Stimulated activated CD8-positive, alpha-beta memory T cell treated with anti-CD3 and anti-CD28 coated beads, Interleukin-12 subunit alpha, Interleukin-12 subunit beta, amount 100 ng/mL, for 24 hours (primary cell): ENCODE measurements at regions not wholly inside any gene's neighbourhood (a gene's known extent, or its start where the extent isn't known, plus 50 kb on each side); places are given as distances from the start of the nearest gene placed in this dataset.
"Not testable (repeated sequence)": the region's sequence is repeated elsewhere in the genome, so short reads cannot be mapped to it uniquely, and the experiment has no call there.

Source experiments
- DNase-seq: peaks from one replicate; pipeline ENCODE4 v3.0.0-alpha.2; 2020; ENCODE audit errors: extremely low read depth

DNA sequence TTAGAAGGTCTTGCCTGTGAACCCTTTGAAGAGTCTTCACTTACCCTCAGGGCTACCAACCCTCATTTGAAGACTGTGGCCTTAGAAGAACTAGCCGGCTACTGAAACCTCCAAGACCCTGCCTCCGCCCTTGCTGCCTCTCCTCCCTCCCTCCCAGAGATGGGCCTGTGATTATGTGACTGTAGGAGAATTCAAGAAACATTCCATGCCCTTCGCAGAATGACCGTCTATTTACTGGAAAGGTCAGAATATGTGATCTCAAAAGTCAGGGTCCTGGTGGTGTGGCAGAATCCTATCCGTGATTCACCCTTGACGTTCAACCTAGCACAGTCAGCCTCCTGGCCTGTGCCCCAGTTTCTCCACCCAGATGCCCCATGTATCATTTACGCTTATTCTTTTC is 109.6 kb downstream of the CTNND1 start:
- no peak for DNase-seq

DNA sequence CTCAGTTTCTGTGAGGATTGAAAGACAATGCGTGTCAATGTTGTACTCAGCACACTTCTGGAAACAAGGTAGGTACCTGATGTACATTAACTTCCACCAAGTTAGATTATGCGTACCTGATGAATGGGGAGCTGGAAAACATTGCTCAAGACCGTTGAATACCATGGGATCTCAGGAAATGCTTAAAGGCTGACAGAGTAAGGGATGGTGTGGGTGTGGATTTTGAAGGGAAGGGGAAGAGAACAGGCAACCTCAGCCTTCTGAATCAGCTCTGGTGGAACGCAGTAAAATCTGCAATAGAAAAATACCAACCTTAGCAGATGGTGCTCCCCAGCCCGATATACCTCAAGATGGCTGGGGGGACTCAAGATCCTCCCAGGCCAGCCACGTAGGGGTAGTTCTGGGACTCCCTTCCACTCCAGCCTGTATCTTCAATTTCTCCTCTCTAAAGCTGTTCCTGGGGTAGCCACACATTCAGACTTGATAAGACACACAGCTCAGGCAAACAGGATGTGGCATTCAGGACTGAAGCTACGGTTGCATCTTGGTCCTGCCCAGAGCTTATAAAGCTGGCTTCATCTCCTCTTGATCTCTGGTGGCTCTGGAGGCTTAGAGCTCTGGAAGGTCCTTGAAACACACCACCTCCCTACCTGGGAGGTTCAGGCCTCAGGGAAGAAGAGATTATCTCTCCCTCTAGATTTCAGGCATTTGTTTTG is 111.8 kb downstream of the CTNND1 start:
- no peak for DNase-seq

DNA sequence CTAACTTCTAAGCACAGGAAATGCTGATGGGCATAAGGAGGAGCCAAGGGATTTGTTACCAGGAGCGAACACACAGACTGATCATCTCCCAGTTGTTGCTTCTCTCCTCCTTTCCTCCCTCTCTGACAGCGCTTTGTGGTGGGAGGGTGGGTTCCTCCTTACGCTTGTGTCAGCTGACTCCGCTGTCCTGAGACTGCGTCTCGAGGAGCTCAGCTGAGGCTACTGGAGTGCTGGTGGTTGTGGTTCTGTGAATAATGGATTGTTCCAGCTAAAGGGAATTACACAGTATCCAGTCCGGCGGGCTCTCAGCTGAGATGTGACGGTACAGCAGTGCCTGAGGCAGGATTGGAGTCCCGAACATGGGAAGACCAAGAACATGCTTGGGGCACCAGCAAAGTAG is 113.4 kb downstream of the CTNND1 start:
- no peak for DNase-seq

DNA sequence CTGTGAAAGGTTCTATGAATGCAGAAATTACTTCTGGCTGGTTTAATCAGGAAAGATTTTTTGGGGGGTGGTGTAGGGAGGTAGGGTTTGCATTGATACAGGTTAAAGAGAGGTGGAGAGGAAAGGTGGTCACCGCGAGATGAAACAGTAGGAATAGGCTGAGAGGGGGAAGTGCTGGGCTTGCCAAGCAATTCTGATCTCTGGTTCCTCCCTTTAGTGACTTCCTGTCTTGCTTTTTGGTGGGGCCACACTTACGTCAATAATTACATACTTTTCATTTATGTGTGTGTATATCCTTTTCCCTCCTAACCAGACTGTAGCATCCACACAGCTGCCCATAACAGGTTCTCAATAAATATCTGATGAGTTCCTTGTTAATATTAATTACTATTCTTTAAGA is 120.0 kb downstream of the CTNND1 start:
- DNase-seq: no peak

DNA sequence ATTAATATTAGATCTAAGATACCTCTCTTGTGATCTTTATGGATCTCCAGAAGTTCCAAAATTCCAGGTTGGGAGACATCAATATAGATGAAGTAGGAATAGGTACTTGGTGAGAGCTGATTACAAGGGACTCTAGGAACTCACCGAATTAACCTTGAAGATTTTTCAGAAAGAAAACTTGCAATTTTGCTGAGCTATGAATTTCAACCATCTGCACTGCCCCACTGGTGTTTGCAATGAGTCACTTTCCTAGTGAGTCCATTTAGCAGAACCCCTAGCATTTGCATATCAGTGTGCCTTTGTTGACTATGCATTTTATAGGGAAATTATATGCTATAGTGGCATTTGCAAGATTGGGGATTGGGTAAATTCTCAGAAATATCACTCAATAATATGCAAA is 122.0 kb downstream of the CTNND1 start:
- DNase-seq: no peak

DNA sequence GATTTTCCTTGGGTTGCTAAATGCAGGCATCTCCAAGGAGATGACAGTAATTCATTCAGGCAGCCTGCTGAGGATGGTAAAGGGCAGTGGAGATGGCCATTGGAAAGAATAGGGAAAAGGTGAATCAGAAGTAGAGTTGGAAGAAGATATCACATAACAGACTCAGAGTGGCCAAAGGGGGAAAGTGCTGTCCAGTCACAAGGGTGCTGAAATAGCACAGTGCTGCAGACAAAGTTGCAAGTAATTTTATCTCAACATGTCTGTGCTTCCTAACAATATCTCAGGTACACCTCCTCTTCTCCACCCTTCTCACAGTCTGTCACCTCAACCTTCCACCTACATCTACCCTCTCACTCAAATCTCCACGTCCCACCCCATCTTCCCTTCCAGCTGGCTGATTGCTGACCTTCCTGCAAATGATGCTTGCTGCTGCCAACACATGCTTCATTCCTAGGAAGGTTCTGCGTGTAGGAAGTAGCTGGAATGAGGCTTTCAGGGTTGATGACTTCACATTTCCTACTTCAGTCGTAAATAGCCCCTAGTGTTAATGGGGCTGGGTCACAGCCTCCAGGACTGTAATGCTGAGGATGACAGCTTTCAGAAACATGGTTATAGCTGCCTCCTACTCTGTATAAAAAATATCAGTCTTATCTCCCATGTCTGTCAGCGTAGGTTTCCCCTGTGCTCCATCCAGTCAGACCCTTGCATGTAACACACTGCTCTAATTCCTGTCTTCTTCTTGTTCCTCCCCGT is 123.9 kb downstream of the CTNND1 start:
- no peak for DNase-seq

DNA sequence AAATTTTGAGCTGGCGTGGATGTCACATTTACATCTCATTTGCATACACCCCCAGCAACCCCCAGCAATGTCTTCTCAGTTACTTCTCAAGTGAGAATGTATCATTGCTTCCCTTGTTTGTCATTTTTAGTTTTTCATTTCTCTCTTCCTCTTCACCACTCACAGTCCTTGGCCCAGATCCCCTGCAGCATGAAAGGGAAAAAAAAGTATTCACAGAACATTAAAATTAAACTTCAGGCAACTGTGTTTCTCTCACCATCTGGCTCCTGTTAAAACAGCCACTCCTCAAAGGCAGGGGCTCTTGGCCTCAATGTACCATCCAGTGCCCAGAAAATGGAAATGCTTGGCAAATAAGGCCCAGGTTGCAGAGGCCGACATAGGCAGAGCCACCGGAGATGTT is 126.8 kb downstream of the CTNND1 start:
- no peak for DNase-seq

DNA sequence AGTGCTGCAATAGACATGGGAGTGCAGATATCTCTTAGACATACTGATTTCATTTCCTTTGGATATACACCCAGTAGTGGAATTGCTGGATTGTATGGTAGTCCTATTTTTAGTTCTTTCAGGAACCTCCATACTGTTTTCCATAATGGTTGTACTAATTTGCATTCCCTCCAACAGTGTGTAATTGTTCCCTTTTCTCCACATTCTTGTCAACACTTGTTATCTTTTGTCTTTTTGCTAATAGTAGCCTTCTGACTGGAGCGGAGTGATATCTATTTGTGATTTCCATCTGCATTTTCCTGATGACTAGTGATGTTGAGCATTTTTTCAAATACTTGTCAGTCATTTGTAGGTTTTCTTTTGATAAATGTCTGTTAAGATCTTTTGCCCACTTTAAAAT is 128.9 kb downstream of the CTNND1 start:
- no peak for DNase-seq

DNA sequence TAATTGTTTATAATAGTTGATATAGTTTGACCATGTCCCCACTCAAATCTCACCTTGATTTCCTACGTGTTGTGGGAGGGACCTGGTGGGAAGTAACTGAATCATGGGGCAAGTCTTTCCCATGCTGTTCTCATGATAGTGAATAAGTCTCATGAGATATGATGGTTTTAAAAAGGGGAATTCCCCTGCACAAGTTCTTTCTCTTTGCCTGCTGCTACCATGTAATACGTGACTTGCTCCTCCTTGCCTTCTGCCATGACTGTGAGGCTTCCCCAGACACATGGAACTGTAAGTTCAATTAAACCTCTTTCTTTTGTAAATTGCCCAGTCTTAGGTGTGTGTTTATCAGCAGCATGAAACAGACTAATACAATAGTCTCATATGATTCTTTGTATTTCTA is 130.5 kb upstream of the OR9Q1 start:
- not testable (repeated sequence) for DNase-seq

DNA sequence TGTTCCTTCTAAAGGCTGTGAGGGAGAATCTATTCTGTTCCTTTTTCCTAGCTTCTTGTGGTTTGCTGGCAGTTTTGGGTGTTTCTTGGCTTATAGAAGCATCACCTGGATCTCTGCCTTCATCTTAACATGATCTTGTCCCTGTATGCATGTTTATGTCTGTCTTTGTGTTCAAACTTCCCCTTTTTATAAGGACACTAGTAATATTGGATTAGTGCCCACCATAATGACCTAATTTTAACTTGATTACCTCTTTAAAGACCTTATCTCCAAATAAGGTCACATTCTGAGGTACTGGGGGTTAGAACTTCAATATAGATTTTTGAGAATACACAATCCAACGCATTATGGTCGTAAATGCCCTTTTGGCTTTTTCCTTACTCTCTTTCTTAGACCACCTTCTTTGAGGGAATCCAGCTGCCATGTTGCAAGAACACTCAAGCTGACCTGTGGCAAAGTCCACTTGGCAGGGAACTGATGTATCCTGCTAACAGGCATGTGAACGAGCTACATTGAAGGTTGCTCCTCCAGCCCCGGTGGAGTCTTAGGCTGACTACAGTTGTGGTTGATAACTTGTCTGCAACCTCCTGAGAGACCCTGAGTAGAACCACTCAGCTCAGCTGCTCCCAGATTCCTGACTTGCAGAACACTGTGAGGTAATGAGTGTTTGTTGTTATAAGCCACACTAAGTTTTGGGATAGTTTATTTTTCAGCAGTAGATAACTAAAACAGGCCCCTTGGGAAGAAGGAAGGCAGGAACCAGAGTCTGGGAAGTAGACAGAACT is 127.1 kb upstream of the OR9Q1 start:
- no peak for DNase-seq

DNA sequence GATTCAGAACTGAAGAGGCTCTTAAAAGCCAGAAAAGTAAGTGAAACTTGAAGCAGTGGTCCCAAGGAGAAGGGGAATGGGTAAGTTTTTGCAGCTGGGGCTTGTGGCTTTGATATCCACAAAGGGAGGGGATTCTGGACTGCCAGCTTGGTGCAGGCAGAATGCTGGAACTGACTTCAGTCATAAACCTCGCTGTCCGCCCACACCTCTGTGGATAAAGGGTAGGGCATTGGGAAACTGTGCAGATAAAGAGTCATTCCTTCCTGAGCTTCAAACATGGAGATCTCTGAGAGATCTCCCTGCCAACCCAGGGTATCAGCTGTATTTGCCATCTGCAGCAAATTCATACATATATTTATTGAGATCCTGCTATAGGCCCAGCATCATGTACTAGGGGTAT is 124.3 kb upstream of the OR9Q1 start:
- DNase-seq: no peak

DNA sequence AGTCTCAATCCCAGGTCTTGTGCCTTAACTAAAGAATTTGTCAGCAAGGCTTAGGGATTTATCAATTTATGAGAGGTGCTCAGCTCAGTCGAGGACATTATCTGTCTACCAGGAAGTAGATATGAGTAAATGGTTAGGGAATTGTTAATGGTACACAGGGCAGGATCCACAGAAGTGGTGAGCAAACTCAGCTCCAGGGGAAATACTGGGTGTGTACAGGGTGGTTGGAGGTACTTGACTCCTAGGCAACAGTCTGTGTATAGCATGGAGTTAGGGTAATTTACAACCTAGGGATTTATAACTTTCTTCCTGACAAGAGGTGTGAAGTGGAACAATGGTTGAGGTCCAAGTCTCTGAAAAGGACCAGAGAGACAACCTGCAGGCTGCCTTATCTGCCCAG is 123.4 kb upstream of the OR9Q1 start:
- DNase-seq: no peak

DNA sequence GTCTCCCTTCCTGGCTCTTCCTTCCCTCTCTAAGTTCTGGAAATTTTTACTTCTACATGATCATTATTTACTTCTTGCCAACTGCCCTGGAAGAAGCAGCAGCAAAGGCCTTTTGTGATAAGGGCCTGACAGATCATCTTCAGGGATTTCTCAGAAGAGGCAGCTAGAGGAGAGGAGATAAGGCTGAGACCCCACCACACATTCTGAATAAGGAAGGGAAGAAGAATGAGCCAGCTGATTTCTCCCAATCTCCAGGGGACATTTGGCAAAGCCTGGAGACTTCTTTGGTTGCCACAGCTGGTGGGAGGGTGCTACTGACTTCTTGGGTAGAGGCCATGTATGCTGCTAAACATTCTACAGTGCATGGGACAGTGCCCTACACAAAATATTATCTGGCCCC is 122.4 kb upstream of the OR9Q1 start:
- no peak for DNase-seq

DNA sequence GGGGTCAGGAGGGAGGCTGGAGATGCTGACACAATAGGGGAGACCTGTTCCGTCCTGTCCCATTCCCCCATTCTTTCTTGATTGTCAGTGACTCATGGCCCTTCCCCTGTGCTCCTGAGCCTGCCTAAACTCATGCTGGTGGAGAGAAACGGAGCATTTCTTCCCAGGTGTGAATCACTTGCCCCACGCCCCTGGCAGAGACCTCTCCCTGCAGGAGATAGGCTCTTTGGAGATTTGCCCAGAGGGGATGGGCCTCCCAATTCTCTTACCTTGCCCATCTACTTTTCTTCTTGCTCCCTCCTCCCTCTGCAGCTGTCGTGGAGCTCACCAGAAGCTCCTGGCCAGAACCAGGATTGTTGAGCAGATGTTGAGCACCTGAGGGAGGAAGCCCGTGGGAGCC is 121.9 kb upstream of the OR9Q1 start:
- DNase-seq: no peak

DNA sequence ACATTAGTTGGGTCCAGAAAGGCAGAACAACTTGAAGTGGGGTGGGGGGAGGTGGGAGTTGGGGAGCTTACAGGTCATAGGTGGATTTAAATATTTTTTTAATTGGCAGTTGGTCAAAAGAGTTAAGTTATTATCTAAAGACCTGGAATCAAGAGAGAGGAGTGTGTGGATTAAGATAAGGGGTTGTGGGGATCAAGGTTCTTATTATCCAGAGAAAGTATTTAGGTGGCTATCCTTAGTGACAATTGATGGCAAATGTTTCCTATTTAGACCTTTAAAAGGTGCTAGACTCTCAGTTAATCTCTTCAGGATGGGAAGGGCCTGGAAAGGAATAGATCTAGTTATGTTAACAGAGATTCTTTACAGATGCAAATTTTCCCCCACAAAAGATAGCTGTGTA is 120.7 kb upstream of the OR9Q1 start:
- DNase-seq: no peak

DNA sequence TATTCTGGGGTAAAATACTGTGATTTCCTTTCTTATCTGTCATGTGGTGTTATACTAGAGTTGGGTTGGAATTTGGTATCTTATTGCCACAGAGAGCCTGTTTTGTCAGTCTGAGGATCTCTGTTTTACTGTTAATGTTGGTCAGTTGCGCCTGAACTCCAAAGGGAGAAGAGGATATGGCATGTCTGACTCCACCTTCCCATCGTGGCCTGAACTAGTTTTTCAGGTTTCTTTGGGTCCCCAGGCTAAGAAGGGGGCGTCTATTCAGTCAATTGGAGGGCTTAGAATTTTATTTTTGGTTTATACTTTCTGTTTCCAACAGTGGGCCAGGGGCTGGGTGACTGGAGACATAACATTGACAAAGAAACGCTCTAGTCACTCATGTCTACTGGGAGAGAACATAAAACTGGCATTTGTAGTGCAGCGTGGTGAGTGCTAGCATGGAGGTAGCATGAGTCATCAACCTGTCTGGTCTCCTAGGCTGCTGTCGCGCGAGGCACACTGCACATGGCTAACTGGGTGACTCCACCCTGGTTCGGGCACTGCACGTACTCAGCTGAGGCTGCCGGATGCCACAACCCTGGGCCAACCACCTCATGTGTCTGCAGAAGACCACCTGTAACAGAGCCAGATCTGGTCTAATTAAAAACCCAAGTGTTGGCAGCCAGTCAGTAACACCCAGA is 120.1 kb upstream of the OR9Q1 start:
- DNase-seq: peak; percentile 7

DNA sequence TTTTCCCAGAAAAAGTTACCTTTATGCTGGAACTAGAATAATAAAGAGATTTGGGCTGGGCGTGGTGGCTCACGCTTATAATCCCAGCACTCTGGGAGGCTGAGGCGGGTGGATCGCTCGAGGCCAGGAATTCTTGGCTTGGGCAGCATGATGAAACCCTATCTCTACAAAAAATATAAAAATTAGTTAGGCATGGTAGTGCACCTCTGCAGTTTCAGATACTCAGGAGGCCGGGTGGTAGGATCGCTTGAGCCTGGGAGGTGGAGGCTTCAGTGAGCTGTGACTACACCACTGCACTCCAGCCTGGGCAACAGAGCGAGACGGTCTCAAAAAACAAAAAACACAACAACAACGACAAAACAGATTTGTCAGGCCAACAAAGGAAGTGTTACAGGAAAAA is 119.3 kb upstream of the OR9Q1 start:
- no peak for DNase-seq

DNA sequence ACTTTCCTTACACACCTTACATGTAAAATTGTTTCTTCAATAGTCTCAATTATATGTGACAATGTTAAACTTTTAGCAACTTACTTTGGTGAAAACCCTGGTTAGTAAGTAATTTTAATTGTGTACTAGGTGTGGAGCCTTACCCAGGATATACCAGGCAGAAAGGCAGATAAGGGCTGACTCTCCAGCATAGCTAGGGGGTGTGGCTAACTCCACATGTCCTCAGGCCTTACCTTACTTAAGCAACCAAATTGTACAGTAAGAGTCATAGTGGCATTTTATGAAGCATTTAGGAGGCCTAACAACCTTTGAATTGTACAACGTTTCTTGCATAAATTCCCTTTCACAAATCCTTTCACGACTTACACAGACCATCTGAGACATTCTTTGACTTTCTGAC is 118.2 kb upstream of the OR9Q1 start:
- DNase-seq: no peak

DNA sequence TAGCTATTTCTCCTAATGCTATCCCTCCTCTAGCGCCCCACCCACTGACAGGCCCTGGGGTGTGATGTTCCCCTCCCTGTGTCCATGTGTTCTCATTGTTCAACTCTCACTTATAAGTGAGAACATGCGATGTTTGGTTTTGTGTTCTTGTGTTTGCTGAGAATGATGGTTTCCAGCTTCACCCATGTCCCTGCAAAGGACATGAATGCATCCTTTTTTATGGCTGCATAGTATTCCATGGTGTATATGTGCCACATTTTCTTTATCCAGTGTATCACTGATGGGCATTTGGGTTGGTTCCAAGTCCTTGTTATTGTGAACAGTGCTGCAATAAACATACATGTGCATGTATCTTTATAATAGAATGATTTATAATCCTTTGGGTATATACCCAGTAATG is 115.3 kb upstream of the OR9Q1 start:
- not testable (repeated sequence) for DNase-seq

DNA sequence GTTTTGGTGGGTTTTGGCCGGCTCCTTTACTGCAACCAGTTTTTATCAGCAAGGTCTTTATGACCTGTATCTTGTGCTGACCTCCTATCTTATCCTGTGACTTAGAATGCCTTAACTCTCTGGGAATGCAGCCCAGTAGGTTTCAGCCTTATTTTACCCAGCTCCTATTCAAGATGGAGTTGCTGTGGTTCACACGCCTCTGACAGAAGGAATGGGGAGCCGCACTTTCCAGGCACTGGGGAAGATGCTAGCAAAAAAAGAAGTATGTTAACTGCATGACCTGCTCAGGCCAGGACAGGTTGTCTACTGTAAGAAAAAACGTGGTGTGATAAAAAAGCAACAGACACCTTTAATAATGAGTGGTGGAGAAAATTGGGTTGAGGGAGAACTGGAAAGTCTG is 112.2 kb upstream of the OR9Q1 start:
- DNase-seq: not testable (repeated sequence)

DNA sequence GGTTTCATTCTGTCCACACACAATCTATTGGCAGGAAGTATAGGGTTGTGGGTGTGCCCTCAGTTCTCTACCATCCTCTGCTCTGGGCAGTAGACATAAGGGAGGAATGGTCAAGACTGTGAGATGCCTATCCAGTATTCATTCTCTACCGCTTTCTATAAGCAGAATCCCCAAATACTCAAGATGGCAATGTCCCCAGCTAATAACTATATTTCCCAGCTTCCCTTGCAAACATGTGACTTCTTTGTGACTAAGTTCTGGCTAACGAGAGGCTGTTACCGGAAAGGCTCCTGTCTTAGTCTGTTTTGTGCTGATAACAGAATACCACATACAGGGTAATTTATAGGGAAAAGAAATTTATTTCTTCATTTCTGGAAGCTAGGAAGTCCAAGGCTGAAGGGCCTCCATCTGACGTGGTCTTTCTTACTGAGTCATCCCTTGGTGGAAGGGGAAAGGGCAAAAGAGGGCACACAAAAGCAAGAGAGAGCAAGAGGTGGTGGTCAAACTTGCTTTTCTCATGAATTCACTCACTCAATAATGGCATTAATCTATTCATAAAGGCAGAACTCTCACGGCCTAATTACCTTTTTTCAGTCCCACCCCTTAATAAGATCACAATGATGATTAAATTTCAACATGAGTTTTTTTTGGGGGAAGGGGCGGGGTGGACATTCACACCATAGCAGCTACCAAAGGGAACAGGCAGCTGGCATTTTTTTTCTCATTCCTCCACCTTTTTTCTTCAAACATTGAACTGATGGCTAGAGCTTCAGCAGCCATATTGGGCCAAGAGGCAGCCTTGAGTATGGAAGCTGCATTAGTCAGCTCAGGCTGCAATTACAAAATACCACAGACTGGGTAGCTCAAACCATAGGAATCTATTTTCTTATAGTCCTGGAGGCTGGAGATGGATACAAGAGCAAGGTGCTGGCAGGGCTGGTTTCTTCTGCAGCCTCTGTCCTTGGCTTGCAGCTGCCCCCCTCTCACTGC is 109.7 kb upstream of the OR9Q1 start:
- no peak for DNase-seq
